ENCODE measurements at regions not wholly inside any gene's neighbourhood (a gene's known extent, or its start where the extent isn't known, plus 50 kb on each side); places are given as distances from the start of the nearest gene placed in this dataset.

DNA sequence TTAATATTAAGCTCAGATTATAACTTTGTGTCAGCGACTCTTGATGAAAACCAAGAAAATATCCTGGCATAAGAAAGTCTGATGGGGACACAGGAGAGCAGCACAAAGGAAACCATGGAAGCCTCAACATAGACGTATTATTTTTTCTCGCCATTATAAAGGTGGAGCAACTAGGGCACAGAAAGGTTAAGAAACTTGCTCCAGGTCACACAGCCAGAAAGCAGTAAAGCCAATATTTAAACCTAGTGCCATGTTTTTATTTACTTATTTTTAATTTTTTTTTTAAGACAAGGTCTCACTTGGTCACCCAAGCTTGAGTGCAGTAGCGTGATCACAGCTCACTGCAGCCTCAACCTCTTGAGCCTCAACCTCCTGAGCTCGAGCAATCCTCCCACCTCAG lies 259.3 kb downstream of the PREX1 start:
- no peak for TF ChIP-seq ZFX (IDR thresholded peaks at IDR 0.05)
- TF ChIP-seq, protein P1, sequence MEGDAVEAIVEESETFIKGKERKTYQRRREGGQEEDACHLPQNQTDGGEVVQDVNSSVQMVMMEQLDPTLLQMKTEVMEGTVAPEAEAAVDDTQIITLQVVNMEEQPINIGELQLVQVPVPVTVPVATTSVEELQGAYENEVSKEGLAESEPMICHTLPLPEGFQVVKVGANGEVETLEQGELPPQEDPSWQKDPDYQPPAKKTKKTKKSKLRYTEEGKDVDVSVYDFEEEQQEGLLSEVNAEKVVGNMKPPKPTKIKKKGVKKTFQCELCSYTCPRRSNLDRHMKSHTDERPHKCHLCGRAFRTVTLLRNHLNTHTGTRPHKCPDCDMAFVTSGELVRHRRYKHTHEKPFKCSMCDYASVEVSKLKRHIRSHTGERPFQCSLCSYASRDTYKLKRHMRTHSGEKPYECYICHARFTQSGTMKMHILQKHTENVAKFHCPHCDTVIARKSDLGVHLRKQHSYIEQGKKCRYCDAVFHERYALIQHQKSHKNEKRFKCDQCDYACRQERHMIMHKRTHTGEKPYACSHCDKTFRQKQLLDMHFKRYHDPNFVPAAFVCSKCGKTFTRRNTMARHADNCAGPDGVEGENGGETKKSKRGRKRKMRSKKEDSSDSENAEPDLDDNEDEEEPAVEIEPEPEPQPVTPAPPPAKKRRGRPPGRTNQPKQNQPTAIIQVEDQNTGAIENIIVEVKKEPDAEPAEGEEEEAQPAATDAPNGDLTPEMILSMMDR (conservative IDR thresholded peaks at IDR 0.05): no peak

All from C4-2B (cell line).